Adrenal gland (tissue), 5 donors: ENCODE measurements at regions not wholly inside any gene's neighbourhood (a gene's known extent, or its start where the extent isn't known, plus 50 kb on each side); places are given as distances from the start of the nearest gene placed in this dataset.

ENCODE experiments used
- POLR2A ChIP-seq, 2 donors: fragments of 450-650 bp; IDR thresholded peaks; one replicate each; pipeline ENCODE4 v1.6.1; 2017; ENCODE audit warnings: antibody characterized with exemption in 2 of 2, mild to moderate bottlenecking in 2 of 2, moderate library complexity in 1 of 2
- TF ChIP-seq, protein P1 (sequence below), 6 experiments: fragments of 450-650 bp in 4 of 6; fragments of 200-600 bp in 2 of 6; sonication (generic) in 1 of 6; IDR thresholded peaks; 1 replicate in 5 of 6; 2 replicates in 1 of 6; pipeline versions ENCODE4 v1.5.1 to v1.8.0; 2016 to 2021; ENCODE audit warnings: antibody characterized with exemption in 6 of 6, mild to moderate bottlenecking in 2 of 6, moderate library complexity in 1 of 6
- donor health status: DM: no; HTN: no; CAD: no.

- TF ChIP-seq, protein P1, sequence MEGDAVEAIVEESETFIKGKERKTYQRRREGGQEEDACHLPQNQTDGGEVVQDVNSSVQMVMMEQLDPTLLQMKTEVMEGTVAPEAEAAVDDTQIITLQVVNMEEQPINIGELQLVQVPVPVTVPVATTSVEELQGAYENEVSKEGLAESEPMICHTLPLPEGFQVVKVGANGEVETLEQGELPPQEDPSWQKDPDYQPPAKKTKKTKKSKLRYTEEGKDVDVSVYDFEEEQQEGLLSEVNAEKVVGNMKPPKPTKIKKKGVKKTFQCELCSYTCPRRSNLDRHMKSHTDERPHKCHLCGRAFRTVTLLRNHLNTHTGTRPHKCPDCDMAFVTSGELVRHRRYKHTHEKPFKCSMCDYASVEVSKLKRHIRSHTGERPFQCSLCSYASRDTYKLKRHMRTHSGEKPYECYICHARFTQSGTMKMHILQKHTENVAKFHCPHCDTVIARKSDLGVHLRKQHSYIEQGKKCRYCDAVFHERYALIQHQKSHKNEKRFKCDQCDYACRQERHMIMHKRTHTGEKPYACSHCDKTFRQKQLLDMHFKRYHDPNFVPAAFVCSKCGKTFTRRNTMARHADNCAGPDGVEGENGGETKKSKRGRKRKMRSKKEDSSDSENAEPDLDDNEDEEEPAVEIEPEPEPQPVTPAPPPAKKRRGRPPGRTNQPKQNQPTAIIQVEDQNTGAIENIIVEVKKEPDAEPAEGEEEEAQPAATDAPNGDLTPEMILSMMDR (IDR thresholded peaks at IDR 0.05), result no peak
- no peak for TF ChIP-seq POLR2A (IDR thresholded peaks at IDR 0.05)
These were observed 820.3 kb upstream of the FAT3 start for GRCh38 chr11:91404344-91404743.
